ENCODE measurements at regions not wholly inside any gene's neighbourhood (a gene's known extent, or its start where the extent isn't known, plus 50 kb on each side); places are given as distances from the start of the nearest gene placed in this dataset.

DNA sequence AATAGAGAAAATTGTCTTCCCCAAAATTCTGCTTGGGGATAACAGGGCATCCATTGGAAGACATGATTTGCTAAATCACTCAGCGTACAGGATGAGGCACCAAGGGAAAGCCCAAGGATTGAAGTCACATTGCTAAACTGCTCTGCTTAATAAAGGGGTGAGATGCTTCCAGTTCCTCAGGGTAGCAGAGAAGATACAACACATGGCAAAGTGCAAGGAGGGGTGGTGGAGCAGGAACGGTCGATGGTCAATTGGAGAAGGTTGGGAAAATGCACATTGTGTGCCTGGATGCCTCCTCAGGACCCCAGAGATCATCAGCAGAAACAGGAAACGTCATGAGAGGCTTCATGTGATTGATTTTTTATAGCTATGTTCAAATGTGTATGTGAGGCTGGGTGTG, 116.3 kb upstream of the SOX1 start:
- Histone ChIP-seq H3K27ac (no peak overlapping the region), H3K27me3 (no peaks in the 10 kb centered on the region), H3K4me1 (no peaks in the 10 kb centered on the region), H3K36me3 (no peaks in the 10 kb centered on the region), H3K4me3 (no peak overlapping the region), H3K9me3 (peaks cover 0 to 20% (median 6%) of the 10 kb centered on the region in 4 donors)
- TF ChIP-seq POLR2A (IDR thresholded peaks at IDR 0.05) (no peak), POLR2AphosphoS5 (IDR thresholded peaks at IDR 0.05) (no peak), EP300 (IDR thresholded peaks at IDR 0.05) (no peak)
- TF ChIP-seq, protein P1, sequence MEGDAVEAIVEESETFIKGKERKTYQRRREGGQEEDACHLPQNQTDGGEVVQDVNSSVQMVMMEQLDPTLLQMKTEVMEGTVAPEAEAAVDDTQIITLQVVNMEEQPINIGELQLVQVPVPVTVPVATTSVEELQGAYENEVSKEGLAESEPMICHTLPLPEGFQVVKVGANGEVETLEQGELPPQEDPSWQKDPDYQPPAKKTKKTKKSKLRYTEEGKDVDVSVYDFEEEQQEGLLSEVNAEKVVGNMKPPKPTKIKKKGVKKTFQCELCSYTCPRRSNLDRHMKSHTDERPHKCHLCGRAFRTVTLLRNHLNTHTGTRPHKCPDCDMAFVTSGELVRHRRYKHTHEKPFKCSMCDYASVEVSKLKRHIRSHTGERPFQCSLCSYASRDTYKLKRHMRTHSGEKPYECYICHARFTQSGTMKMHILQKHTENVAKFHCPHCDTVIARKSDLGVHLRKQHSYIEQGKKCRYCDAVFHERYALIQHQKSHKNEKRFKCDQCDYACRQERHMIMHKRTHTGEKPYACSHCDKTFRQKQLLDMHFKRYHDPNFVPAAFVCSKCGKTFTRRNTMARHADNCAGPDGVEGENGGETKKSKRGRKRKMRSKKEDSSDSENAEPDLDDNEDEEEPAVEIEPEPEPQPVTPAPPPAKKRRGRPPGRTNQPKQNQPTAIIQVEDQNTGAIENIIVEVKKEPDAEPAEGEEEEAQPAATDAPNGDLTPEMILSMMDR (IDR thresholded peaks at IDR 0.05) = no peak
- DNase-seq (peak in 1 of 2 donors; percentile 3), ATAC-seq (ENCODE audit: low FRiP score in 2 of 2) (no peak)
- WGBS, 2 donors = 73 to 77% methylated on average over 4 of the region's 4 CpGs

DNA sequence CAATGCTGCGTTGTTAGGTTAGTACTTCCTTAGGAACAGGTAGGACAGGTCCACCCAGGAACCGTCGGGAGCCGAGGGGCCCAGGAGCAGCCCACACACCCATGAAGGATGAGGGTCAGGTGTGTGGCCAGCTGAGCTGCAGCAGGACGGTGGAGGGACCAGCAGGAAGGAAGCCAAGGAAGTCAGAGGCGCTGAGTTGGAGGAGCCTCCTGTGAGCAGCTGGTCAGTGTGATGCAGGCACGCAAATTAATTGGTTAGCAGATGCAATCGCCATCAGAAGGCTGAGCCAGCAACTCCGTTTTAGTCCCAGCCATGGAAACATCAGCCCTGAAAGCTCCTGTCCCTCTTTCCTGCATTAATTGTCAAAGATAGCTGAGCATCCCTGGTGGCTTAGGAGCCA, 114.9 kb upstream of the SOX1 start:
- peak in 1 of 2 donors; percentile 7 for DNase-seq
- Histone ChIP-seq H3K4me1 (no peaks in the 10 kb centered on the region), H3K9me3 (peaks cover 0 to 20% (median 6%) of the 10 kb centered on the region in 4 donors), H3K27ac (no peak overlapping the region), H3K27me3 (no peaks in the 10 kb centered on the region), H3K36me3 (no peaks in the 10 kb centered on the region), H3K4me3 (no peak overlapping the region)
- WGBS, 2 donors = 71 to 79% methylated on average over 9 of the region's 9 CpGs
- TF ChIP-seq EP300 (IDR thresholded peaks at IDR 0.05) = no peak
- TF ChIP-seq, protein P1 (IDR thresholded peaks at IDR 0.05) = no peak
- TF ChIP-seq POLR2AphosphoS5 (IDR thresholded peaks at IDR 0.05) = no peak
- no peak for TF ChIP-seq POLR2A (IDR thresholded peaks at IDR 0.05)
- ATAC-seq (ENCODE audit: low FRiP score in 2 of 2) = no peak

DNA sequence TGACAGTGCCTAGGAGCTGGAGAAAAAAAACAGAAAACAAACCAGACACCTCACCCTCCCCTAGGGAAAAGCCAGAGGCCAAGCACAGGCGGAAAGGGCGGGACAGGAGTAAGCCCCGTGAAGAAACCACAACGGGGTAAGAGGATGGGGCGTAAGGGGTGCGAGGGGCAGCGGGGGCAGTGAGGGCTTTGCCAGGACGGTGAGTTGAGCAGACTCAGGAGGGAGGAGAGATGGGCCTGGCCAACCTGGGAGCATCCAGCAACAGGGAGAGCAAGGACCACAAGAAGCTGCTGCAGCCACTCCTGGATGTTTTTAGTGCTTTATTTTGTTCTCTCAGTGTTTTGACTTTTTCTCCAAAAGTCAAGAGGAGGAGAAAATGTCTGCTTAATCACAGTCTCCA, 114.1 kb upstream of the SOX1 start:
- no peak overlapping the region for H3K27ac ChIP-seq
- TF ChIP-seq, protein P1 (IDR thresholded peaks at IDR 0.05) = no peak
- WGBS, 2 donors = 72 to 76% methylated on average over 8 of the region's 8 CpGs
- H3K36me3 ChIP-seq = no peaks in the 10 kb centered on the region
- DNase-seq = no peak
- peaks cover 0 to 20% (median 6%) of the 10 kb centered on the region in 4 donors for H3K9me3 ChIP-seq
- H3K27me3 ChIP-seq = no peaks in the 10 kb centered on the region
- no peak overlapping the region for H3K4me3 ChIP-seq
- no peak for ATAC-seq (ENCODE audit: low FRiP score in 2 of 2)
- no peaks in the 10 kb centered on the region for H3K4me1 ChIP-seq

DNA sequence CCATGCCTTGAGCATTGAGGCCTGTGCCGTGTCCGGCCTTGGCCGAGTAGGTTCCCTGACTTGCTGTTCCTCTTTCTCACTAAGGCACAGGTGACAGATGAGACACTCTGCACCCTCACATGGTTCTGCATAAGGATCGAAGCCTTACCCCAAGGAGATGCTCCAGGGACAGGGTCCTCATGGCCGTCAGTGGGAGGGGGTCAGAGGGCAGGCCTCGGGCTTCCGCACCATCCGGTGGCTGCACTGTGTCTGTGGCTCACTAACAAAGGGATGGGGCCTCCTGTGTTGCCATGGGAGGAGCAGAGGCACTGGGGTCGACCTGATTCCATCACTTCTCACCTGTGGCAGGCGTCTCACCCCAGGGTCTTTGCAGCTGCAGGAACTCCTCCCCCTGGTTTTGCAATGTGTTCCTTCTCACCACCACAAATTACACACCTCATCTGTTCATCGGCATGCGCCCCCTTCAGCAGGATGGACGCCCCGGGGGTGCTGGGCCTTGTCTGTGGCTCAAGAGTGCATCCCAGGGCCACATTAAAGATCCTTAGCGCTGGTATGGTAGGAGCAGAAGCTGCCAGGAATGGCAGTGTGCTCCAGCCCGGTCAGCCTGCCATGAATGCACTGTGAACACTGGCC, 113.3 kb upstream of the SOX1 start:
- TF ChIP-seq, protein P1 (IDR thresholded peaks at IDR 0.05) = no peak
- Histone ChIP-seq H3K36me3 (no peaks in the 10 kb centered on the region), H3K9me3 (peaks cover 0 to 20% (median 6%) of the 10 kb centered on the region in 4 donors), H3K4me1 (no peaks in the 10 kb centered on the region), H3K4me3 (no peak overlapping the region), H3K27me3 (no peaks in the 10 kb centered on the region), H3K27ac (no peak overlapping the region)
- 76 to 87% methylated on average over 6 to 16 of the region's 16 CpGs for WGBS, 2 donors
- DNase-seq (peak in 1 of 2 donors; percentile 17), ATAC-seq (ENCODE audit: low FRiP score in 2 of 2) (no peak)

DNA sequence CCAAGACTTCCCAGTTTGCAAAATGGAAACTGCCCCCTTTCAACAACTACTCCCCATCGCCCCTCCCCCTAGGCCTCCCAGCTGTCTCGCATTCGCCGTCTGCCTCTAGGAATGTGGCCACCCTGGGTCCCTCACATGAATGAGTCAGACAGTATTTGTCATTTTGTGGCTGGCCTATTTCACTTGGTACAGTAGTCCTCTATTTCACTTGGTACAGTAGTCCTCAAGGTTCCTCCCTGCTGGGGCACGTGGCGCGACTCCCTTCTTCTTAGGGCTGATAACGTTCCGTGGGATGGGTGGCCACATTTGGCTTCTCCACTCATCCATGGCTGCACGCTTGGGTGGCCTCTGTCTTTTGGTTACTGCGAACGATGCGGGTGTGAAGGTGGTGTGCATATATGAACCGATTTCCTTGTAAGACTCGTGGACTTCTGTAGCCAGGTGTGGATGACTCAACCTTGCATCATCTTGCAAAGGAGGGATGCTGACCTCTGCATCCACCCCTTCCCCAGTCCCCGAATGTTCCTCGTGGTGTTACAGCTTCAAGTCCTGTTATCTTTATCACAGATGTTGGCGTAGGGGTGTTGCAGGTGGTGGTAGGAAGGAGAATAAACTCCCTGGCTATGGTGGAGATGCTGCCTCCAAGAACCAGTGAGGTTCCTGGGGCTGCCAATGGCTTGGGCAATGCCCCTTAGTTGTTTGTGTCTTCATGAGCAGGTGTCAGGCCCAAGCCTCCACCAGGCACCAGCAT, 112.1 kb upstream of the SOX1 start:
- Histone ChIP-seq H3K9me3 (peaks cover 0 to 18% (median 5%) of the 10 kb centered on the region in 4 donors), H3K27me3 (no peaks in the 10 kb centered on the region), H3K27ac (no peak overlapping the region), H3K4me1 (no peaks in the 10 kb centered on the region), H3K36me3 (no peaks in the 10 kb centered on the region), H3K4me3 (no peak overlapping the region)
- TF ChIP-seq, protein P1 (IDR thresholded peaks at IDR 0.05) = no peak
- TF ChIP-seq EP300 (IDR thresholded peaks at IDR 0.05) (no peak), POLR2A (IDR thresholded peaks at IDR 0.05) (no peak), POLR2AphosphoS5 (IDR thresholded peaks at IDR 0.05) (no peak)
- ATAC-seq (ENCODE audit: low FRiP score in 2 of 2) (no peak), DNase-seq (no peak)
- 75 to 80% methylated on average over 18 of the region's 18 CpGs for WGBS, 2 donors
